Omental fat pad (tissue), 3 donors: ENCODE measurements at regions not wholly inside any gene's neighbourhood (a gene's known extent, or its start where the extent isn't known, plus 50 kb on each side); places are given as distances from the start of the nearest gene placed in this dataset.
"Not testable (repeated sequence)": the region's sequence is repeated elsewhere in the genome, so short reads cannot be mapped to it uniquely, and the experiment has no call there.

Experiments
- ATAC-seq: fragments of 150-250 bp; one replicate; pipeline ENCODE4 v1.9.1; 2016; ENCODE audit warnings: mild to moderate bottlenecking, moderate library complexity; ENCODE audit not compliant: low FRiP score
- DNase-seq: peaks from one replicate; pipeline ENCODE4 v3.0.0-alpha.2; 2019; ENCODE audit warnings: low spot score
- TF ChIP-seq, protein P1 (sequence below), 3 donors: fragments of 450-650 bp; IDR thresholded peaks; one replicate each; pipeline ENCODE4 v1.5.1; 2016 to 2017; ENCODE audit warnings: antibody characterized with exemption in 3 of 3, mild to moderate bottlenecking in 3 of 3, moderate library complexity in 2 of 3

DNA sequence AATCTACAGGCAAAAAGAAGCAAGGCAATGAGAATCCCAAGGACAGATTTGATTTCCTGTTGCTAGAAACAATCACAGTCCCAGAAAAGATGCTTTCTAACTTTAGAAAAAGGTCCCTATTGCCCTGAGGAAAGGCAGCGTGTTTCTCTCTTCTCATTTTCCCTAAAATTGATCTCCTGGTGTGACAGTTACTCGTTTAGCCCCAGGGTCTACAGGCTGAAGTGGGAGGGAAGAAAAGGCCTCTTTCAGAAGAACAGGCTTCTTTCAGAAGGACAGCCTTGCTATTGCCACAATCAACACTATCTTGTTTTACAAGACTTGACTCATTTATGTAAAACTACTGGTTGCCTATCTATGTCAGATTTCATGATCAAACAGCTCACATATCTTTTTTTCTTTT, 121.8 kb upstream of the OR4E1 start:
- TF ChIP-seq, protein P1, sequence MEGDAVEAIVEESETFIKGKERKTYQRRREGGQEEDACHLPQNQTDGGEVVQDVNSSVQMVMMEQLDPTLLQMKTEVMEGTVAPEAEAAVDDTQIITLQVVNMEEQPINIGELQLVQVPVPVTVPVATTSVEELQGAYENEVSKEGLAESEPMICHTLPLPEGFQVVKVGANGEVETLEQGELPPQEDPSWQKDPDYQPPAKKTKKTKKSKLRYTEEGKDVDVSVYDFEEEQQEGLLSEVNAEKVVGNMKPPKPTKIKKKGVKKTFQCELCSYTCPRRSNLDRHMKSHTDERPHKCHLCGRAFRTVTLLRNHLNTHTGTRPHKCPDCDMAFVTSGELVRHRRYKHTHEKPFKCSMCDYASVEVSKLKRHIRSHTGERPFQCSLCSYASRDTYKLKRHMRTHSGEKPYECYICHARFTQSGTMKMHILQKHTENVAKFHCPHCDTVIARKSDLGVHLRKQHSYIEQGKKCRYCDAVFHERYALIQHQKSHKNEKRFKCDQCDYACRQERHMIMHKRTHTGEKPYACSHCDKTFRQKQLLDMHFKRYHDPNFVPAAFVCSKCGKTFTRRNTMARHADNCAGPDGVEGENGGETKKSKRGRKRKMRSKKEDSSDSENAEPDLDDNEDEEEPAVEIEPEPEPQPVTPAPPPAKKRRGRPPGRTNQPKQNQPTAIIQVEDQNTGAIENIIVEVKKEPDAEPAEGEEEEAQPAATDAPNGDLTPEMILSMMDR (IDR thresholded peaks at IDR 0.05): no peak
- DNase-seq (no peak), ATAC-seq (no peak)

GRCh38 chr14:21791749-21792148, 118.1 kb upstream of the OR4E1 start:
- TF ChIP-seq, protein P1 (IDR thresholded peaks at IDR 0.05): no peak
- ATAC-seq (no peak), DNase-seq (no peak)

DNA sequence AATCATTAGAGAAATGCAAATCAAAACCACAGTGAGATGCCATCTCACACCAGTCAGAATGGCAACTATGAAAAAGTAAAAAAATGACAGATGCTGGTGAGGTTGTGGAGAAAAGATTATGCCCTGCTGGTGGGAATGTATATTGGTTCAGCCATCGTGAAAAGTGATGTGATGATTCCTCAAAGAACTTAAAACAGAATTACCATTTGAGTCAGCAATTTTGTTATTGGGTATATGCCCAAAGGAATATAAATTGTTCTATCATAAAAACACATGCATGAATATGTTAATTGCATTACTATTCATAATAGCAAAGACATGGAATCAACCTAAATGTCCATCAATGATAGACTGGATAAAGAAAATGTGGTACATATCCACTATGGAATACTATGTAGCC, 115.1 kb upstream of the OR4E1 start:
- ATAC-seq, DNase-seq: not testable (repeated sequence)

DNA sequence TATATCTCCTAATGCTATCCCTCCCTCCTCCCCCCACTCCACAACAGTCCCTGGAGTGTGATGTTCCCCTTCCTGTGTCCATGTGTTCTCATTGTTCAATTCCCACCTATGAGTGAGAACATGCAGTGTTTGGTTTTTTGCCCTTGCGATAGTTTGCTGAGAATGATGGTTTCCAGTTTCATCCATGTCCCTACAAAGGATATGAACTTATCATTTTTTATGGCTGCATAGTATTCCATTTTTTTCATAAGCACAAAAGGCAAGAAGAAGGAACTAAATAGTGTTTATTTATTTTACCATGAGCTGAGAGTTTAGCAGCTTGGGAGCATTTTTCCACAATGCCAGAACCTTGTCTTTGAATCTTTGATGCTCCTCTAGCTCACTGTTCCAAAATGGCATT, 113.6 kb upstream of the OR4E1 start:
- not testable (repeated sequence) for DNase-seq, ATAC-seq

- ATAC-seq: no peak
- TF ChIP-seq, protein P1 (IDR thresholded peaks at IDR 0.05): no peak
- DNase-seq: no peak
Observed at GRCh38 chr14:21781543-21781942, 107.9 kb upstream of the OR4E1 start.

DNA sequence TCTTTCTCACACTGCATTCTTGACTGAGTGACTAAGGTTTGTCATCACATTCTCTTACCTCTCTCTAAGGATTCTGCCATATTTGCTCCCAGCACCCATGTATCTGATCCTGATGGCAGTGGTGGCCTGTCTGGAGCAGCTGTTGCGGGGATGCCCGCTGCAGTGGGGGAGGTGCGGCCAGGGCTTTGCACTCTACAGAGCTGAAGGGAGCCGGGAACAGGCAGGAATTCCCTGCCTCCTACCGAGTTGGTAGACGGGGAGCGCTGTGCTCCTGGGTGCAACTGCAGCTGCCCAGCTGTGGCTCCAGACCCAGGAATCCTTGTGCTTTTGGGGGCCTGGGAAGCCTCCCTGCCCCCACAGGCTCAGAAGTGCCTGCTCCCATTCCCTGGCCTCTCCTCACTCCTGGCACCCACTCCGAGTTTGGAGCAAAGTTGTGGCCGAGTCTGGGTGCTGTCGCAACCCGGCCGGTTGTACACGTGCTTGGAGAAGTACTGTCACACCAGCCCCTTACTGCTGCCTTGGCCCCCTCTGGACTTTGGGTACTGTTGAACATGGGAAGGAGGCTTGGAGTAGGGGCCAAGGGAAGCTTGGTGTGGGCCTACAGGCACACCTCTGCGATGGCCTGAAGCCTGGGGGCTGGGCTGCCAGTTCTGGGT, 106.9 kb upstream of the OR4E1 start:
- TF ChIP-seq, protein P1 (IDR thresholded peaks at IDR 0.05): no peak
- no peak for DNase-seq
- no peak for ATAC-seq

- ATAC-seq: no peak
- TF ChIP-seq, protein P1 (IDR thresholded peaks at IDR 0.05): no peak
- DNase-seq: no peak
Observed at GRCh38 chr14:21771671-21772070, 98.1 kb upstream of the OR4E1 start.

GRCh38 chr14:21768875-21769257, 95.2 kb upstream of the OR4E1 start:
- TF ChIP-seq, protein P1 (IDR thresholded peaks at IDR 0.05): no peak
- ATAC-seq (no peak), DNase-seq (no peak)
